ENCODE measurements at regions not wholly inside any gene's neighbourhood (a gene's known extent, or its start where the extent isn't known, plus 50 kb on each side); places are given as distances from the start of the nearest gene placed in this dataset.

DNA sequence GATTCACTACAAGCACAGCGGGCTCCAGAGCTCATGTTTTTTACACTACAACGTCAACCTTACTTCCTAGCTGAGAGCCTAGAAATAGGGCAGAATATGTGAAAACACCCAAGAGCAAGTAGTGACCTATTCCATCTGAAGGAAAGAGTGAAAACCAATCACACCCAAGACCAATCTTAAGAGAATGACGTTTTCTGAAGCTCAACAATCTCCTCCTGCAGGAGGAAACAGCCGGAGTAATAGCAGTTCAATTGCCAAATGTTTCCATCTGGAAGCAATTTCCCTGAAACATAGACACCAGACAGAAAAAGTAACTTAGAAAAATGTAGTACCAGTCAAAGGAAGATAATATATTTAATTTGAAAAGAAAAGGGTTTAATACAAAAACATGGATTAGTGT lies 142.4 kb downstream of the ANXA5 start:
- no peak overlapping the region for H3K27ac ChIP-seq (ENCODE audit: low read depth, low read length)
- no peaks in the 10 kb centered on the region for H3K27me3 ChIP-seq (ENCODE audit: control insufficient read depth, insufficient read depth, low read length)
- POLR2A ChIA-PET: no interaction called here
- DNase-seq (ENCODE audit: low read depth, low spot score): no peak
- H3K4me3 ChIP-seq (ENCODE audit: low read depth, low read length): no peak overlapping the region
- TF ChIP-seq, protein P1, sequence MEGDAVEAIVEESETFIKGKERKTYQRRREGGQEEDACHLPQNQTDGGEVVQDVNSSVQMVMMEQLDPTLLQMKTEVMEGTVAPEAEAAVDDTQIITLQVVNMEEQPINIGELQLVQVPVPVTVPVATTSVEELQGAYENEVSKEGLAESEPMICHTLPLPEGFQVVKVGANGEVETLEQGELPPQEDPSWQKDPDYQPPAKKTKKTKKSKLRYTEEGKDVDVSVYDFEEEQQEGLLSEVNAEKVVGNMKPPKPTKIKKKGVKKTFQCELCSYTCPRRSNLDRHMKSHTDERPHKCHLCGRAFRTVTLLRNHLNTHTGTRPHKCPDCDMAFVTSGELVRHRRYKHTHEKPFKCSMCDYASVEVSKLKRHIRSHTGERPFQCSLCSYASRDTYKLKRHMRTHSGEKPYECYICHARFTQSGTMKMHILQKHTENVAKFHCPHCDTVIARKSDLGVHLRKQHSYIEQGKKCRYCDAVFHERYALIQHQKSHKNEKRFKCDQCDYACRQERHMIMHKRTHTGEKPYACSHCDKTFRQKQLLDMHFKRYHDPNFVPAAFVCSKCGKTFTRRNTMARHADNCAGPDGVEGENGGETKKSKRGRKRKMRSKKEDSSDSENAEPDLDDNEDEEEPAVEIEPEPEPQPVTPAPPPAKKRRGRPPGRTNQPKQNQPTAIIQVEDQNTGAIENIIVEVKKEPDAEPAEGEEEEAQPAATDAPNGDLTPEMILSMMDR (IDR thresholded peaks at IDR 0.05; ENCODE audit: low read depth, low read length): no peak
- CTCF ChIA-PET: no interaction called here
- H3K9me3 ChIP-seq (ENCODE audit: control insufficient read depth, insufficient read depth, low read length): no peaks in the 10 kb centered on the region

GRCh38 chr4:121551881-121552280 lies 144.9 kb downstream of the ANXA5 start:
- DNase-seq (ENCODE audit: low read depth, low spot score): no peak
- ChIA-PET CTCF (interaction anchor here (0.6 kb wide), 1 partner anchor 256 kb away, joined by 3 read pairs; no protein-coding TSS in a partner anchor), POLR2A (no interaction called here)
- H3K9me3 ChIP-seq (ENCODE audit: control insufficient read depth, insufficient read depth, low read length): no peaks in the 10 kb centered on the region
- H3K27me3 ChIP-seq (ENCODE audit: control insufficient read depth, insufficient read depth, low read length): no peaks in the 10 kb centered on the region
- H3K4me3 ChIP-seq (ENCODE audit: low read depth, low read length): no peak overlapping the region
- TF ChIP-seq, protein P1 (IDR thresholded peaks at IDR 0.05; ENCODE audit: low read depth, low read length): no peak
- no peak overlapping the region for H3K27ac ChIP-seq (ENCODE audit: low read depth, low read length)

- DNase-seq (ENCODE audit: low read depth, low spot score): no peak
- ChIA-PET CTCF (no interaction called here), POLR2A (no interaction called here)
Observed at GRCh38 chr4:121551271-121551670, 145.5 kb downstream of the ANXA5 start.

GRCh38 chr4:121541696-121542095 lies 155.1 kb downstream of the ANXA5 start:
- Histone ChIP-seq H3K9me3 (ENCODE audit: control insufficient read depth, insufficient read depth, low read length) (no peaks in the 10 kb centered on the region), H3K27me3 (ENCODE audit: control insufficient read depth, insufficient read depth, low read length) (no peaks in the 10 kb centered on the region), H3K27ac (ENCODE audit: low read depth, low read length) (no peak overlapping the region), H3K4me3 (ENCODE audit: low read depth, low read length) (no peak overlapping the region)
- CTCF ChIA-PET: no interaction called here
- POLR2A ChIA-PET: interaction anchor here (0.7 kb wide), 1 partner anchor 9 kb away, joined by 5 read pairs; no protein-coding TSS in a partner anchor
- TF ChIP-seq, protein P1 (IDR thresholded peaks at IDR 0.05; ENCODE audit: low read depth, low read length): no peak
- DNase-seq (ENCODE audit: low read depth, low spot score): no peak

More at GRCh38 chr4:121551271-121551670, 145.5 kb downstream of the ANXA5 start:
- Histone ChIP-seq H3K4me3 (ENCODE audit: low read depth, low read length) (no peak overlapping the region), H3K9me3 (ENCODE audit: control insufficient read depth, insufficient read depth, low read length) (no peaks in the 10 kb centered on the region), H3K27me3 (ENCODE audit: control insufficient read depth, insufficient read depth, low read length) (no peaks in the 10 kb centered on the region), H3K27ac (ENCODE audit: low read depth, low read length) (no peak overlapping the region)
- TF ChIP-seq, protein P1 (IDR thresholded peaks at IDR 0.05; ENCODE audit: low read depth, low read length): no peak

DNA sequence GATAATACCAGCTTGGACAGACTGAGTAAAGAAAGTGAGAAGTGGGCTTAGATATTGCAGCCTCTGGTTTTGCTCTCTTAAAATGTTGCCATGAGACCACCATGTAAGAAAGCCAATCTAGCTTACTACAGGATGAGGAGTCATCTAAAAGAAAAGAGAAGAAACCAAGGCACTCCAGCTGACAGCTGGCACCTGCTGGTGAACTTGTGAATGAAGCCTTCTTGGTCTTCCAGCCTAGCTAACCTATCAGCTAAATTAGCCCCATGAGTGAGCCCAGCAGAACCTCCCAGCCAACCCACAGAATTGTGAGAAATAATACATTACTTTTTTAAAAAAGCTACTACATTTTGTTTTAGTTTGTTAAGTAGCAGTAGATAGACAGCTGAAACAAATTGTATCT lies 154.5 kb upstream of the QRFPR start:
- CTCF ChIA-PET: no interaction called here
- POLR2A ChIA-PET: no interaction called here
- DNase-seq (ENCODE audit: low read depth, low spot score): no peak
- no peaks in the 10 kb centered on the region for H3K9me3 ChIP-seq (ENCODE audit: control insufficient read depth, insufficient read depth, low read length)
- TF ChIP-seq, protein P1 (IDR thresholded peaks at IDR 0.05; ENCODE audit: low read depth, low read length): no peak
- H3K27ac ChIP-seq (ENCODE audit: low read depth, low read length): no peak overlapping the region
- H3K27me3 ChIP-seq (ENCODE audit: control insufficient read depth, insufficient read depth, low read length): no peaks in the 10 kb centered on the region
- H3K4me3 ChIP-seq (ENCODE audit: low read depth, low read length): no peak overlapping the region

All from AG04450 (cell line).